MM.1S (cell line): ENCODE measurements at regions not wholly inside any gene's neighbourhood (a gene's known extent, or its start where the extent isn't known, plus 50 kb on each side); places are given as distances from the start of the nearest gene placed in this dataset.

Experiments
- DNase-seq: peaks from one replicate; pipeline ENCODE4 v3.0.0-alpha.2; 2015
- H2AFZ ChIP-seq: fragments of 300-600 bp; sonication (generic); 2 replicates; pipeline ENCODE4 v1.6.0; 2016; ENCODE audit warnings: antibody characterized with exemption, low read length
- H3F3A ChIP-seq: fragments of 300-600 bp; sonication (generic); 2 replicates; pipeline ENCODE4 v1.6.1; 2016; ENCODE audit warnings: mild to moderate bottlenecking, antibody characterized with exemption, low read length, moderate library complexity, mixed read lengths; ENCODE audit not compliant: insufficient read depth
- H3K27ac ChIP-seq: fragments of 300-600 bp; sonication (generic); 2 replicates; pipeline ENCODE4 v1.5.1; 2016; ENCODE audit warnings: mild to moderate bottlenecking, low read length
- H3K27me3 ChIP-seq: fragments of 300-600 bp; sonication (generic); replicated peaks from 2 replicates; pipeline ENCODE4 v1.6.0; 2016; ENCODE audit warnings: low read length; ENCODE audit not compliant: insufficient read depth
- H3K36me3 ChIP-seq: fragments of 300-600 bp; sonication (generic); replicated peaks from 2 replicates; pipeline ENCODE4 v1.6.1; 2016; ENCODE audit warnings: mild to moderate bottlenecking, low read length, mixed read lengths; ENCODE audit not compliant: insufficient read depth
- H3K4me1 ChIP-seq: fragments of 300-600 bp; sonication (generic); 2 replicates; pipeline ENCODE4 v1.6.1; 2016; ENCODE audit warnings: low read length, mixed read lengths
- H3K4me2 ChIP-seq: fragments of 300-600 bp; sonication (generic); 2 replicates; pipeline ENCODE4 v1.6.0; 2016; ENCODE audit warnings: low read depth, low read length
- H3K4me3 ChIP-seq: fragments of 300-600 bp; sonication (generic); 2 replicates; pipeline ENCODE4 v1.5.1; 2016; ENCODE audit warnings: low read length, mixed read lengths
- H3K79me2 ChIP-seq: fragments of 300-600 bp; sonication (generic); 2 replicates; pipeline ENCODE4 v1.6.1; 2016; ENCODE audit warnings: mixed run types, low read length, mixed read lengths
- H3K9ac ChIP-seq: fragments of 300-600 bp; sonication (generic); 2 replicates; pipeline ENCODE4 v1.6.1; 2016; ENCODE audit warnings: low read length, mixed read lengths
- H3K9me2 ChIP-seq: fragments of 300-600 bp; sonication (generic); replicated peaks from 2 replicates; pipeline ENCODE4 v1.6.1; 2016; ENCODE audit warnings: mild to moderate bottlenecking, low read length, mixed read lengths; ENCODE audit not compliant: insufficient read depth
- H3K9me3 ChIP-seq: fragments of 300-600 bp; sonication (generic); replicated peaks from 2 replicates; pipeline ENCODE4 v1.6.1; 2016; ENCODE audit warnings: mild to moderate bottlenecking, low read length, mixed read lengths; ENCODE audit not compliant: insufficient read depth
- H4K20me1 ChIP-seq: fragments of 300-600 bp; sonication (generic); 2 replicates; pipeline ENCODE4 v1.6.1; 2016; ENCODE audit warnings: mild to moderate bottlenecking, low read length, moderate library complexity, mixed read lengths; ENCODE audit not compliant: insufficient read depth
- CTCF ChIP-seq: fragments of 300-600 bp; sonication (generic); IDR thresholded peaks from 2 replicates; pipeline ENCODE4 v1.5.1; 2016; ENCODE audit warnings: antibody characterized with exemption, low read length, mixed read lengths
- EZH2 ChIP-seq: fragments of 300-600 bp; sonication (generic); optimal IDR thresholded peaks from 2 replicates; pipeline ENCODE3; 2017; ENCODE audit warnings: low read depth, mild to moderate bottlenecking, antibody characterized with exemption, low read length, mixed read lengths
- EZH2phosphoT487 ChIP-seq: fragments of 300-600 bp; sonication (generic); IDR thresholded peaks from 2 replicates; pipeline ENCODE4 v1.6.1; 2018; ENCODE audit warnings: antibody characterized with exemption, low read length

- H3K27ac ChIP-seq: no peak overlapping the region
- DNase-seq: no peak
- H3K4me2 ChIP-seq: no peak overlapping the region
- no peaks in the 10 kb centered on the region for H3K27me3 ChIP-seq
- no peaks in the 10 kb centered on the region for H3K9me3 ChIP-seq
- no peaks in the 10 kb centered on the region for H3K36me3 ChIP-seq
- no peak overlapping the region for H2AFZ ChIP-seq
- no peak overlapping the region for H3K4me3 ChIP-seq
- H3K79me2 ChIP-seq: no peaks in the 10 kb centered on the region
- H4K20me1 ChIP-seq: no peaks in the 10 kb centered on the region
- no peaks in the 10 kb centered on the region for H3K4me1 ChIP-seq
- H3F3A ChIP-seq: no peaks in the 10 kb centered on the region
- H3K9me2 ChIP-seq: no peaks in the 10 kb centered on the region
- TF ChIP-seq EZH2 (no peak), CTCF (no peak), EZH2phosphoT487 (no peak)
- no peak overlapping the region for H3K9ac ChIP-seq
Observed at GRCh38 chr5:98401656-98402055, 371.8 kb upstream of the RGMB start.

GRCh38 chr5:98402130-98402529 is 371.3 kb upstream of the RGMB start:
- H2AFZ ChIP-seq: no peak overlapping the region
- no peak for TF ChIP-seq EZH2phosphoT487
- TF ChIP-seq CTCF: no peak
- TF ChIP-seq EZH2: no peak
- H3F3A ChIP-seq: no peaks in the 10 kb centered on the region
- no peaks in the 10 kb centered on the region for H3K79me2 ChIP-seq
- no peak overlapping the region for H3K4me3 ChIP-seq
- H3K9me3 ChIP-seq: no peaks in the 10 kb centered on the region
- H3K4me1 ChIP-seq: no peaks in the 10 kb centered on the region
- H3K36me3 ChIP-seq: no peaks in the 10 kb centered on the region
- no peak overlapping the region for H3K9ac ChIP-seq
- no peaks in the 10 kb centered on the region for H3K27me3 ChIP-seq
- H3K27ac ChIP-seq: no peak overlapping the region
- no peaks in the 10 kb centered on the region for H3K9me2 ChIP-seq
- H3K4me2 ChIP-seq: no peak overlapping the region
- no peak for DNase-seq
- no peaks in the 10 kb centered on the region for H4K20me1 ChIP-seq

- Histone ChIP-seq H3K4me3 (no peak overlapping the region), H3K9me3 (no peaks in the 10 kb centered on the region), H3K4me1 (no peaks in the 10 kb centered on the region), H3K27me3 (no peaks in the 10 kb centered on the region), H3K27ac (no peak overlapping the region), H3K79me2 (no peaks in the 10 kb centered on the region), H3K4me2 (no peak overlapping the region), H4K20me1 (no peaks in the 10 kb centered on the region), H3K9ac (no peak overlapping the region), H2AFZ (no peak overlapping the region), H3F3A (no peaks in the 10 kb centered on the region), H3K36me3 (no peaks in the 10 kb centered on the region), H3K9me2 (no peaks in the 10 kb centered on the region)
- no peak for DNase-seq
- TF ChIP-seq EZH2 (no peak), CTCF (no peak), EZH2phosphoT487 (no peak)
Observed at GRCh38 chr5:98403131-98403530, 370.3 kb upstream of the RGMB start.
